Activated CD4-positive, alpha-beta T cell treated with anti-CD3 and anti-CD28 coated beads, Interleukin-2, Interleukin-4, amounts not matched to agents 100 ng/mL and 50 ng/mL, durations not matched to agents 16 hours and 8 hours (primary cell): ENCODE measurements at regions not wholly inside any gene's neighbourhood (a gene's known extent, or its start where the extent isn't known, plus 50 kb on each side); places are given as distances from the start of the nearest gene placed in this dataset.
"Not testable (repeated sequence)": the region's sequence is repeated elsewhere in the genome, so short reads cannot be mapped to it uniquely, and the experiment has no call there.

ENCODE experiments used
- DNase-seq: peaks from one replicate; pipeline ENCODE4 v3.0.0-alpha.2; 2020; ENCODE audit warnings: low spot score

- DNase-seq, result not testable (repeated sequence)
These were observed 350.6 kb upstream of the NUPR2 start for GRCh38 chr7:56466607-56467525.

- DNase-seq, result no peak
These were observed 333.5 kb upstream of the NUPR2 start for GRCh38 chr7:56449762-56450161.

- no peak for DNase-seq
These were observed 331.9 kb upstream of the NUPR2 start for GRCh38 chr7:56447864-56448693.

- DNase-seq, result not testable (repeated sequence)
These were observed 304.3 kb upstream of the NUPR2 start for GRCh38 chr7:56420528-56420927.

GRCh38 chr7:56375173-56375572, 259.0 kb upstream of the NUPR2 start:
- DNase-seq, result no peak

- DNase-seq, result not testable (repeated sequence)
These were observed 258.4 kb upstream of the NUPR2 start for GRCh38 chr7:56374666-56375065.

- DNase-seq, result peak; percentile 40
These were observed 257.1 kb upstream of the NUPR2 start for GRCh38 chr7:56373314-56373713.

- peak; percentile 6 for DNase-seq
These were observed 255.6 kb upstream of the NUPR2 start for GRCh38 chr7:56371792-56372191.

GRCh38 chr7:56370208-56370872, 254.1 kb upstream of the NUPR2 start:
- DNase-seq, result not testable (repeated sequence)

GRCh38 chr7:56367914-56368313, 251.7 kb upstream of the NUPR2 start:
- DNase-seq, result not testable (repeated sequence)

GRCh38 chr7:56367411-56367810, 251.2 kb upstream of the NUPR2 start:
- DNase-seq, result not testable (repeated sequence)

GRCh38 chr7:56366701-56367100, 250.5 kb upstream of the NUPR2 start:
- not testable (repeated sequence) for DNase-seq

GRCh38 chr7:56352576-56352975, 236.4 kb upstream of the NUPR2 start:
- DNase-seq, result not testable (repeated sequence)

GRCh38 chr7:56351181-56351580, 235.0 kb upstream of the NUPR2 start:
- not testable (repeated sequence) for DNase-seq

GRCh38 chr7:56348311-56348710, 232.1 kb upstream of the NUPR2 start:
- DNase-seq, result not testable (repeated sequence)

- DNase-seq, result not testable (repeated sequence)
These were observed 212.1 kb upstream of the NUPR2 start for GRCh38 chr7:56328327-56328726.

GRCh38 chr7:56290548-56290947, 174.3 kb upstream of the NUPR2 start:
- no peak for DNase-seq

- DNase-seq, result no peak
These were observed 171.4 kb upstream of the NUPR2 start for GRCh38 chr7:56287429-56288138.

- DNase-seq, result no peak
These were observed 139.9 kb upstream of the NUPR2 start for GRCh38 chr7:56256108-56256507.

- DNase-seq, result no peak
These were observed 133.9 kb upstream of the NUPR2 start for GRCh38 chr7:56250135-56250534.

- DNase-seq, result no peak
These were observed 113.4 kb upstream of the NUPR2 start for GRCh38 chr7:56229631-56230030.

GRCh38 chr7:56222866-56223265, 106.6 kb upstream of the NUPR2 start:
- DNase-seq, result no peak
